ENCODE measurements at regions not wholly inside any gene's neighbourhood (a gene's known extent, or its start where the extent isn't known, plus 50 kb on each side); places are given as distances from the start of the nearest gene placed in this dataset.
"Not testable (repeated sequence)": the region's sequence is repeated elsewhere in the genome, so short reads cannot be mapped to it uniquely, and the experiment has no call there.

DNA sequence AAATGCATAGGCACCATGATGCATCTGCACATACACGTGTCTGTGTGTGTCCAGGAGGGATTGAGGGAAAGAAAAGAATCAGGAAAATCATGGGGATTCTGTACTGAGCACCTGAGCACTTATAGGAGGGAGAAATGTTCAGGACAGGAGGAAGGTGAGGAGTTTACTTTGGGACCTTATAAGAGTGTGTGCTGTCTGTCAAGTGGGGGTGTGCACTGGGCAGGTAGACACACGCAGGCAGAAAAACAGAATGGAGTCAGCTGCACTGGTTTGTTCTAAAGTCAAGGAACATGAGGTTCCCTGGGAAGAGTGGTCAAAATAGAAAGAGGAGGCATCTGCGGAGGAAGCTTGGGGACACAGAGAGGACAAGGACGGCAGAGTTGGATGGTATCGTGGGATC is 92.2 kb upstream of the KCTD1 start:
- H3K27me3 ChIP-seq (ENCODE audit: control insufficient read depth in 1 of 2, insufficient read depth in 2 of 2, low read length in 2 of 2): no peaks in the 10 kb centered on the region
- no peak overlapping the region for H3K4me3 ChIP-seq (ENCODE audit: low read depth in 1 of 2, low read length in 2 of 2)
- H3K9ac ChIP-seq (ENCODE audit: low read length): no peak overlapping the region
- H3K9me3 ChIP-seq (ENCODE audit: low read length): no peaks in the 10 kb centered on the region
- no peaks in the 10 kb centered on the region for H3K4me1 ChIP-seq (ENCODE audit: insufficient read depth, low read length)
- H3K27ac ChIP-seq (ENCODE audit: low read depth, low read length): no peak overlapping the region
- H3K36me3 ChIP-seq (ENCODE audit: insufficient read depth, low read length): no peaks in the 10 kb centered on the region

DNA sequence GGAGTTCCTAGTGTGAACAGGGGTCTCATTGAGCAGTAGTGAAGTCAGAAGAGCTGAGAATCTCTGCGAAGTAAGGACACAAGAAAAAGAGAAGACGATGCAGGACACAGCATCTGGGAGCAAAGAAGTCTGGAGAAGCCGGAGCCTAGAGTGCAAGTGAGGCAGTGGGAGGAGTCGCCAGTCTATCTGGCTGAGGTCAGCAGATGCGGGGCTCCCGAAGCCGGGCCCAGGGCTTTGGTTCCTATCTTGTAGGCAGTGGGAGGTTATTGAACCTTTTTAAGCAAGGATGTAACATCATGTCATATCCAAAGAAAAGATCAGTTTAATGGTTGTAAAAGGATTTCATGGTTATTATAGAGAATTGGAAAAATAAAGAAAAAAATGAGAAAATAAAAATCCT is 90.8 kb upstream of the KCTD1 start:
- no peak overlapping the region for H3K4me3 ChIP-seq (ENCODE audit: low read depth in 1 of 2, low read length in 2 of 2)

DNA sequence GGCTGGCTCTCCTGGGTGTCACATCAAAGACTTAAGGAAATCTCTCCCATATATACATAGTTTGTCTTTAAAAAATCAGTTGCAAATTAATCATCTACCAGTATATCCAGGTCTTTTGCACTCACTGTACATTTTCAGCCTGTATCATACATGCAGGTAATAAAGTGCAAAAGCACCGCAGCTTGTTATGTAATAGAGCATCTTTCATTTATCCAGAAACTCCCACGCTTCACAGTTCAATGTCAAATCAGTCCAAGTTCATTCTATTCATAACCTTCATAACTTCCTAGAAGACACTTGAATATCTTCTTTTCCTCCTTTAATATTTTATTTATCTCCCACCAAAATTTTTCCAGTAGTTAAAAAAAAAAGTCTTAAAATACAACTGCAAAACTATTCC is 89.6 kb upstream of the KCTD1 start:
- Histone ChIP-seq H3K27ac (ENCODE audit: low read depth, low read length) (no peak overlapping the region), H3K9ac (ENCODE audit: low read length) (no peak overlapping the region), H3K9me3 (ENCODE audit: low read length) (no peaks in the 10 kb centered on the region), H3K4me1 (ENCODE audit: insufficient read depth, low read length) (no peaks in the 10 kb centered on the region), H3K4me3 (ENCODE audit: low read depth in 1 of 2, low read length in 2 of 2) (no peak overlapping the region), H3K27me3 (ENCODE audit: control insufficient read depth in 1 of 2, insufficient read depth in 2 of 2, low read length in 2 of 2) (no peaks in the 10 kb centered on the region), H3K36me3 (ENCODE audit: insufficient read depth, low read length) (no peaks in the 10 kb centered on the region)

More for the DNA sequence above, 90.8 kb upstream of the KCTD1 start:
- Histone ChIP-seq H3K9me3 (ENCODE audit: low read length) (no peaks in the 10 kb centered on the region), H3K36me3 (ENCODE audit: insufficient read depth, low read length) (no peaks in the 10 kb centered on the region), H3K4me1 (ENCODE audit: insufficient read depth, low read length) (no peaks in the 10 kb centered on the region), H3K9ac (ENCODE audit: low read length) (no peak overlapping the region), H3K27me3 (ENCODE audit: control insufficient read depth in 1 of 2, insufficient read depth in 2 of 2, low read length in 2 of 2) (no peaks in the 10 kb centered on the region), H3K27ac (ENCODE audit: low read depth, low read length) (no peak overlapping the region)

DNA sequence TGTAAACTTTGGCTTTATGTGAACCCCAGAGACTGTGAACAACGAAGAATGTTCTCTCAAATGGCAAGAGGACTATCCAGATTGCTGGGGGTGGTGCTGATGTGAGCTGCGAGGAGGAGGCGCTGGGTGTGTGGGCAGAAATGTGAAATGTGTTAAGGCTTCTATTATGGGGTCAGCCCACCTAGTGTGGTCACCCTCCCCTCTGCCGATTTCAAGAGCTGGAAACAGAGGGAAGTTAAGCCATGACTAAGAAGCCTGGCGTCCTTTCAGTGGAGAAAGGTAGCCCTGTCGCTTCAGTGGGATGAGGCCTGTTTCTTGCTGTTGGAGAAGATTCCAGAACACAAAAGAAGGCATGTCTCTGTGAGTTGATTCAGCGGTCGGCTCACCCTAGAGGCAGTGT is 89.0 kb upstream of the KCTD1 start:
- H3K27me3 ChIP-seq (ENCODE audit: control insufficient read depth in 1 of 2, insufficient read depth in 2 of 2, low read length in 2 of 2): no peaks in the 10 kb centered on the region
- H3K36me3 ChIP-seq (ENCODE audit: insufficient read depth, low read length): no peaks in the 10 kb centered on the region
- H3K9ac ChIP-seq (ENCODE audit: low read length): no peak overlapping the region
- no peak overlapping the region for H3K4me3 ChIP-seq (ENCODE audit: low read depth in 1 of 2, low read length in 2 of 2)
- no peak overlapping the region for H3K27ac ChIP-seq (ENCODE audit: low read depth, low read length)
- no peaks in the 10 kb centered on the region for H3K9me3 ChIP-seq (ENCODE audit: low read length)
- no peaks in the 10 kb centered on the region for H3K4me1 ChIP-seq (ENCODE audit: insufficient read depth, low read length)

DNA sequence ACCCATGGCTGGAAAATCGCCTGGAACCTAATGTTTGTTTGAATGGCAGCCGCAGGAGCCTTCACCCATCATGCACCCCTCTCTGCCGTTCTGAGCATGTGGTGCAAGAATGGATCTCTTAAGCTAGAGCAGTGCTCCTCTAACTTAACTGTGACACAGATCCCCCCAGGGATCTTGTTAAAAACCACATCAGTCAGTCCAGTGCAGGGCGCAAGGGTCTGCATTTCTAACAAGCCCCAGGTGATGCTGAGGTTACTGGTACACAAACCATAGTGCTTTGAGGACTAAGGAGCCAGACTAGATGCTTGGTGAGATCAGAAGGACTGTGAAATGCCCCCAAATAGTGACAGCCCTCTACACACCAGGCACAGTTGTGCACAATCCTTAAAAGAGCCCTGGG is 87.1 kb upstream of the KCTD1 start:
- Histone ChIP-seq H3K27ac (ENCODE audit: low read depth, low read length) (no peak overlapping the region), H3K4me3 (ENCODE audit: low read depth in 1 of 2, low read length in 2 of 2) (no peak overlapping the region), H3K9me3 (ENCODE audit: low read length) (no peaks in the 10 kb centered on the region), H3K36me3 (ENCODE audit: insufficient read depth, low read length) (no peaks in the 10 kb centered on the region), H3K9ac (ENCODE audit: low read length) (no peak overlapping the region), H3K27me3 (ENCODE audit: control insufficient read depth in 1 of 2, insufficient read depth in 2 of 2, low read length in 2 of 2) (no peaks in the 10 kb centered on the region), H3K4me1 (ENCODE audit: insufficient read depth, low read length) (no peaks in the 10 kb centered on the region)

DNA sequence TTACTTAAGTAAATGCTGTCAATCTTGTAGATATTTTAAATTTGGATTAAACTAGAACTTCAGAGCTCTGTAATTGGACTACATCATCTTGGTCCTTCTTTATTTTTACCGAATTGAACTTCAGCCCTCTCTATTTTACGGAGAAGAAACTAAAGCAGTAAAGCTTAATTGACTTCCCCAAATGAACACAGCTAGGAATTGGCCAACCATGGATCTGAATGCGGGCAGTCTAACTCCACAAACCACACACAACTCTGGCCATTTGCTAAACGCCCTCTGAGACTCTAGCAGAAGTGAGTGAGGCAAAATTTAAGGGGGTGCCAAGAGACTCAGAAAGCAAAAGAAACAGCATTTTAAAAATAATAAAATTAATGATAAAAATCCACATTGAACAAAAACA is 86.3 kb upstream of the KCTD1 start:
- Histone ChIP-seq H3K4me1 (ENCODE audit: insufficient read depth, low read length) (no peaks in the 10 kb centered on the region), H3K27me3 (ENCODE audit: control insufficient read depth in 1 of 2, insufficient read depth in 2 of 2, low read length in 2 of 2) (no peaks in the 10 kb centered on the region), H3K9me3 (ENCODE audit: low read length) (no peaks in the 10 kb centered on the region), H3K36me3 (ENCODE audit: insufficient read depth, low read length) (no peaks in the 10 kb centered on the region), H3K4me3 (ENCODE audit: low read depth in 1 of 2, low read length in 2 of 2) (no peak overlapping the region), H3K27ac (ENCODE audit: low read depth, low read length) (no peak overlapping the region), H3K9ac (ENCODE audit: low read length) (no peak overlapping the region)

DNA sequence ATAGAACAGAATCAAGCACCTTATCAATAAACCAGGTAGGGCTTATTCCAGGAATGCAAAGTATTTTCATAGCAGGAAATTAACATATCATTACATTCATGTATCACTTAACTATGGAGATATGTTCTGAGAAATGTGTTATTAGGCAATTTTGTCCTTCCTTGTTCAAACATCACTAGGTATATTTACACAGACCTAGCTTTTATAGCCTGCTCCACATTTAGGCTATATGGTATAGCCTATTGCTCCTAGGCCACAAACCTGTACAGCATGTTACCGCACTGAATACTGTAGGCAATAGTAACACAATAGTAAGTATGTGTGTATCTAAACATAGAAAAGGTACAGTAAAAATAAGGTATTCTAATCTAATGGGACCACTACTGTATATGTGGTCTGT is 82.8 kb upstream of the KCTD1 start:
- Histone ChIP-seq H3K9me3 (ENCODE audit: low read length) (no peaks in the 10 kb centered on the region), H3K27ac (ENCODE audit: low read depth, low read length) (no peak overlapping the region), H3K4me3 (ENCODE audit: low read depth in 1 of 2, low read length in 2 of 2) (no peak overlapping the region), H3K4me1 (ENCODE audit: insufficient read depth, low read length) (no peaks in the 10 kb centered on the region), H3K27me3 (ENCODE audit: control insufficient read depth in 1 of 2, insufficient read depth in 2 of 2, low read length in 2 of 2) (no peaks in the 10 kb centered on the region), H3K36me3 (ENCODE audit: insufficient read depth, low read length) (no peaks in the 10 kb centered on the region), H3K9ac (ENCODE audit: low read length) (no peak overlapping the region)

DNA sequence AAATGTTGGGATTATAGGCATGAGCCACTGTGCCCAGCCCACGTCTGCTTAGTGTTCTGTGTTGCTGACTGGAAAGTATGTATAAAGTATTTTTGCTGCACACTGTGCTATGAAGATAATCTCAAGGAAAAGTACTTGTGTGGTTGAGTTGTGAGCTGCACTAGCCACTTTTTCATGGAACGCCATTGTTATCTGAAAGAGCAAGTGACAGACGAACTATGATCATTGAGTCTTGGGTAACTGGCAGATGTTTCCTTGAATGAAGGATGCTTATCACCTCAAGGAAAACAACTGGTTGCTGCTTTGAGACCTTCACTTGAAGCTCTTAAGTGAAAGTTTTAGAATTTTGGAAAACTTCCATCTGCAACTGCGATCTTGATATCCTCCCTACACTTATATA is 82.2 kb upstream of the KCTD1 start:
- Histone ChIP-seq H3K27me3 (ENCODE audit: control insufficient read depth in 1 of 2, insufficient read depth in 2 of 2, low read length in 2 of 2) (no peaks in the 10 kb centered on the region), H3K4me1 (ENCODE audit: insufficient read depth, low read length) (no peaks in the 10 kb centered on the region), H3K9me3 (ENCODE audit: low read length) (no peaks in the 10 kb centered on the region), H3K36me3 (ENCODE audit: insufficient read depth, low read length) (no peaks in the 10 kb centered on the region), H3K27ac (ENCODE audit: low read depth, low read length) (no peak overlapping the region), H3K4me3 (ENCODE audit: low read depth in 1 of 2, low read length in 2 of 2) (no peak overlapping the region), H3K9ac (ENCODE audit: low read length) (no peak overlapping the region)

DNA sequence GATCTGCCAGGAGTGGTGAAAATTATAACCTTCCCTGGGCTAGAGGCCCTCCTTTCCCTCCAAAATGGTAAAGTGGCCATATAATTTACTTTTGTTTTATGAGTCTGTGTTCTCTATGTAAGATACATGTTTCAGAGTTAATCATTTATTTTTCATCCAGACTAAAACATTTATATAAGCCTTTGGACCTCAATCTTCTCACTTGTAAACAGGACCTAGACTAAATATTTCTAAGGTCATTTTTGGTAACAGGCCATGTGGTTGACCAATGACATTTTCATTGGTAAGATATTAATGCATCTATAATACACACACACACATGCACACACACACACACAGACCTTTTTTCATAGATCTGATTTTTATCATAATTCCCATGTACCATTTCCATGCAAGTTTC is 79.7 kb upstream of the KCTD1 start:
- Histone ChIP-seq H3K27me3 (ENCODE audit: control insufficient read depth in 1 of 2, insufficient read depth in 2 of 2, low read length in 2 of 2) (no peaks in the 10 kb centered on the region), H3K4me1 (ENCODE audit: insufficient read depth, low read length) (no peaks in the 10 kb centered on the region), H3K27ac (ENCODE audit: low read depth, low read length) (no peak overlapping the region), H3K4me3 (ENCODE audit: low read depth in 1 of 2, low read length in 2 of 2) (no peak overlapping the region), H3K36me3 (ENCODE audit: insufficient read depth, low read length) (no peaks in the 10 kb centered on the region), H3K9ac (ENCODE audit: low read length) (no peak overlapping the region), H3K9me3 (ENCODE audit: low read length) (no peaks in the 10 kb centered on the region)

DNA sequence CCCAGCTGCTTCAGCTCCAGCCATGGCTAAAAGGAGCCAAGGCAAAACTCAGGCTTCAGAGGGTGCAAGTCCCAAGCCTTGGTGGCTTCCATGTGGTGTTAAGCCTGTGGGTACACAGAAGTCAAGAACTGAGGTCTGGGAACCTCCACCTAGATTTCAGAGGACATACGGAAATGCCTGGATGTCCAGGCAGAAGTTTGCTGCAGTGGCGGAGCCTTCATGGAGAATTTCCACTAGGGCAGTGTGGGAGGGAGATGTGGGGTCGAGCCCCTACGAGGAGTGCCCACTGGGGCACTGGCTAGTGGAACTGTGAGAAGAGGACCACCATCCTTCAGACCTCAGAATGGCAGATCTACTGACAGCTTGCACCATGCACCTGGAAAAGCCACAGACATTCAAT is 76.1 kb upstream of the KCTD1 start:
- Histone ChIP-seq H3K36me3 (ENCODE audit: insufficient read depth, low read length) (no peaks in the 10 kb centered on the region), H3K4me1 (ENCODE audit: insufficient read depth, low read length) (no peaks in the 10 kb centered on the region), H3K4me3 (ENCODE audit: low read depth in 1 of 2, low read length in 2 of 2) (no peak overlapping the region), H3K27me3 (ENCODE audit: control insufficient read depth in 1 of 2, insufficient read depth in 2 of 2, low read length in 2 of 2) (no peaks in the 10 kb centered on the region), H3K9me3 (ENCODE audit: low read length) (no peaks in the 10 kb centered on the region), H3K9ac (ENCODE audit: low read length) (no peak overlapping the region), H3K27ac (ENCODE audit: low read depth, low read length) (no peak overlapping the region)

DNA sequence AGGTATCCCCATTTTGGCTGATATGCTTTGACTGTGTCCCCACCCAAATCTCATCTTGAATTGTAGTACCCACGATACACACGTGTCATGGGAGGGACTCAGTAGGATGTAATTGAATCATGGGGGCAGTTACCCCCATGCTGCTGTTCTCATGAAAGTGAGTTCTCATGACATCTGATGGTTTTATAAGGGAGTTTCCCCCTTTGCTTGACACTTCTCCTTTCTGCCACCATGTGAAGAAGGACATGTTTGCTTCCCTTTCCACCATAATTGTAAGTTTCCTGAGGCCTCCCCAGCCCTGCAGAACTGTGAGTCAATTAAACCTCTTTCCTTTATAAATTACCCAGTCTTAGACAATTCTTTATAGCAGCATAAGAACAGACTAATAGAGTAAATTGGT is 75.0 kb upstream of the KCTD1 start:
- H3K4me3 ChIP-seq (ENCODE audit: low read depth in 1 of 2, low read length in 2 of 2); H3K9me3 ChIP-seq (ENCODE audit: low read length); H3K27me3 ChIP-seq (ENCODE audit: control insufficient read depth in 1 of 2, insufficient read depth in 2 of 2, low read length in 2 of 2); H3K9ac ChIP-seq (ENCODE audit: low read length); H3K27ac ChIP-seq (ENCODE audit: low read depth, low read length); H3K36me3 ChIP-seq (ENCODE audit: insufficient read depth, low read length); H3K4me1 ChIP-seq (ENCODE audit: insufficient read depth, low read length): not testable (repeated sequence)

DNA sequence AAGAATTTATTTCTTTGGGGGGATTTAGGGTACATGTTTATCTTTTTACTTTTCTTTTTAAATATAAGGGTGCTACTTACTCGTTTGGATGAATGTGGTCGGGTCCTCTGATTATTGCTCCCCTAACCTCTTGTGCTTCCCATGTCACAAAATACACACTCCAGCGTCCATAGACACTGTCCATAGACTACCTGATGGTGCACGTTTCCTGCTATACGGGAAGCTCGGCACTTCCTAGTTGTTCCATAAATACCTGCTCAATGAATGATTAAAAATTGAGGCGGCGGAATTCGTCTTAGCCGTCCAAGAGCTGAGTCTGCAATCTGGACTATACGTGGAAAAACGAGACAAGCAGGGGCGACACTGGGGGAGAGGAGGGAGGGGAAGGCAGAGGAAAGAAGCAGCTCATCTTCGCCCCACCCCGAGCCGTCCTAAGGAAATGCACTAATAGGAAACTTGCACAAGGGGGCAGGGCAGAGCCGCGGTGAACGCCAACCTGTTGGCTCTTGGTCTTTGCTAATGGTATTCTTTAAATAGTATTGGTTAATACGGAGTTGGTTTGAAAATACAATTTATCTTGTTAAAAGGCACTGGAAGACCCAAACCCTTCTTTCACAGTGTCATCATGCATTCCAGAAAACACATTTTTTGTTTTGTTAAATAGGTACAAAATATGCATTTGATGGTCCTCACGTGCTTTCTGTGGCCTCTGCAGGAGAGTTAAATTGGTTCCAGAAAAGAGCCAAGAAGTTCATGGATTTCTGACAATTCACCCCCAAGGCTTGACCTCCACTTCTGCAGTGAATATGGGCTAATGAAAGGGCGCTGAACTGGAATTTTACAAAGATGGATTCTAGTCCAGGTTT is 73.0 kb upstream of the KCTD1 start:
- Histone ChIP-seq H3K27ac (ENCODE audit: low read depth, low read length) (no peak overlapping the region), H3K9ac (ENCODE audit: low read length) (no peak overlapping the region), H3K27me3 (ENCODE audit: control insufficient read depth in 1 of 2, insufficient read depth in 2 of 2, low read length in 2 of 2) (no peaks in the 10 kb centered on the region), H3K9me3 (ENCODE audit: low read length) (no peaks in the 10 kb centered on the region), H3K4me3 (ENCODE audit: low read depth in 1 of 2, low read length in 2 of 2) (no peak overlapping the region), H3K36me3 (ENCODE audit: insufficient read depth, low read length) (no peaks in the 10 kb centered on the region), H3K4me1 (ENCODE audit: insufficient read depth, low read length) (no peaks in the 10 kb centered on the region)
